ENCODE measurements at regions not wholly inside any gene's neighbourhood (a gene's known extent, or its start where the extent isn't known, plus 50 kb on each side); places are given as distances from the start of the nearest gene placed in this dataset.

DNA sequence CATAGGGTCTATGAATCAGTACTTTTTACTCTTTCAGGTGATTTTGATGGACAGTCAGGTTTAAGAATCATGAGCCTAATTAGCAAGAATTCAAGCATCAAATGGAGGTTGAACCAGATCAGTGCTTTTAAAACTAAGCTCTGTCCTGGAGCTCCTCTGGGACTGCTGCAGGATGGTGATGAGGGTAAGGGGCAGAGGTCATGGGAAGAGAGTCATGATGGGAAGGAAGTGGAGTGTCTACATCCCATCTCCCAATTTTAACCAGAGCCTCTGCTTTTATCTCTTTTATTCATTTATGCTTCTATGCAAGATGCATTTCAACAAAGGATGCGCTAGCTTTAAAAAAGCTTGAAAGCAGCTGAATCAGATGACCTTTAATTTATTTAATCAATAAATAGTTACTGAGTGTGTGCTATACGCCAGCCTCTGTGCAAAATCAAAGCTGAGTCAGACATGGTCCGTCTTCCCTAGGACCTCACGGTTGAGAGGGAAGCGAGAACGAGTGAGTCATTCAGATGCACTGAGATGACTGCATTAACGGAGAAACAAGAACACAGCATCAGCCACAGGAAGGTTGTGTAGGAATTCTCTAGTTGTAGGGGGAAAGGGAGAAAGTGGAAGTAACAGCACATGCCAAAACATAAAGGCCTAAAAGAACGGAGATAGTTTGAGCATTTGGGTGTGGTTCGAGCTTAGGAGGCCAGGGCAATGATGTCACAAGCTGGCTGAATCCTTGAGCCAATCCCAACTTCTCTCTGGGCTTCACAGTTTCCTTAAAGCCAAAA lies 441.6 kb upstream of the BRINP1 start:
- no peak for DNase-seq

DNA sequence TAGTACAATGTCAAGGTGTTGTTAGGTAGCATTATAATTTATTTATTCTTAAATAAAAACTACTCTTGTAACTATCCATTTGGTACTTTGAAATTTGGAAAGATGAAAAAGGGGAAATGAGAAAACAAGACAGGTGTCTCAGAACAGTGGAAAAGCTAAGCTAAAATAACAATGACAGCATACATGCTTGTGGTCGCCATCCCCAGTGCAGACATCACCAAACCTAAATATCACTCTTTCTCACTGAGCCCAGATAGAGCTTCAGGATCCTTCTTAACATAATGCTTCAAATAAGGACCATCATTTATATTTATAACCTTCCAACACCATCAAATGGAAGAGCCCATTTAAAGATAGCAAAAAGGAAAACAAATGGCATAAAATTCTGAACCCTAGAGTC lies 434.4 kb upstream of the BRINP1 start:
- no peak for DNase-seq

DNA sequence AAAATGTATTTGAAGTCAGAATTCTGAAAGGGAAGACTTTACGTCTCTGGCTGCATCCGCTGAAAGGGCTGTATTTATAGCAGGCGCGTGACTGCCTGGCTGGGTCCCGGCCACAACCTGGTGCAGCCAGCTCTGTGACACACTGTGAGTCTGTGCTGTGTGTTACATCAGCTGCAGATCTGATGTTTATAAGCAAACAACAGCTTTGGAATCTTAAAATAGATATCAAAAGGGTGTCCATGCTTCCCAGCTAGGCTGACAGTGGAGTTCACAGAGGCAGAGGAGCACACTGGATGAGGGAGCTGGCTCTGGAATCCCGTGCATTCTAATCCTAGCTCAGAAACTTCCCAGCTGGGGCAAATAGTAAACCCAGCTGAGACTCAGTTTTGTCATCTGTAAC lies 433.4 kb upstream of the BRINP1 start:
- DNase-seq: no peak

DNA sequence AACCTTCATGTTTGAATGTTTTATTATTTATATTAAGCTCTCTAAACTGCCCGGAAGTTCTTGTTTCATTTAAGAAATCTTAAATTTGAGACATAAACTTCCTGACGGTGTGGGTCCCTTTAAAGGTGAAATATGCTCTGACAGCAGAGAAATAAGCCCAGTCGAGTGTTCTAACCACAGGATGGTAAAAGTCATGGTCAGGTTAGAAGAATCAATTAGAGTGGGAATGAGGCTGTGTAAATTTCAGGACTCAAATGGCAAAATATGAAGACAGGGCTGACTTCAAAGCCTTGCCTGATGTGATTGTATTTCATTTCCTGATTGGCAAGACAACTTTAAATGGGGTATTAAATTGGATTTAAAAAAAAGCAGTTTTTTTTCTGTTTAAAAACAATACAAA lies 432.9 kb upstream of the BRINP1 start:
- no peak for DNase-seq

DNA sequence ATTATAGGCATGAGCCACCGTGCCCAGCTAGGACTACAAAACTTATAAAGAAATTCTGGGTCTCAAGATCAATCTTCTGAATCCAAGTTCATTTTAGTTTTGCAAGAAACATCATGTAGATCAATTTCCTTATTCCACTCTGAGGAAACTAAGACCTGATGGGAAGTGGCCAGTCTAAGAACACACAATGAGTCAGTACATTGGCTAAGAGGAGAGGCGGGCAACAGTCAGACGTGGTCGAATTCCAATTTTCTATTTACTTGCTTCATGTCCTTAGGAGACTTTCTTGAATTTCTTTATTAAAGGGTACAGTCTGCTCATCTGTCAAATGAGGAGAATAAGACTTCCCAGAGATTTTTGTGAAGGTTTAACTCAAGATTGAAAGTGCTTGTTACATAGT lies 432.1 kb upstream of the BRINP1 start:
- no peak for DNase-seq

DNA sequence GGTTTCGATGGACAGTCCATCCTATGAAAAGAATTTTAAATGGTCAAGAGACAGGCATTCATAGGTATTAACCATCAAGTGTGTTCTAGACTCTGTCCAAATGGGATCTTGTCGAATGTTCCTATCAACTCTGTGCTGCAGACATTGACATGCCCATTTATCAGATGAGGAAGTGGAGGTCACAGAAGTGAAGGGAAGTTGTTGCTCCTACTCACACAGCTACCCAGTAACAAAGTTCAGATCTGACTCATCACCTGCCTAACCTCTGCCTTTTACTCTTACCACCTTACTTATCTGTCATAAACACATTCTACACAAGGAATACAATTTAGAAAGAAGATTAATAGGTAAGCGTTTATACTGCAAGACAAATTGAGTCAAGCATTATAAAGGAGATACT lies 426.2 kb upstream of the BRINP1 start:
- DNase-seq: no peak

DNA sequence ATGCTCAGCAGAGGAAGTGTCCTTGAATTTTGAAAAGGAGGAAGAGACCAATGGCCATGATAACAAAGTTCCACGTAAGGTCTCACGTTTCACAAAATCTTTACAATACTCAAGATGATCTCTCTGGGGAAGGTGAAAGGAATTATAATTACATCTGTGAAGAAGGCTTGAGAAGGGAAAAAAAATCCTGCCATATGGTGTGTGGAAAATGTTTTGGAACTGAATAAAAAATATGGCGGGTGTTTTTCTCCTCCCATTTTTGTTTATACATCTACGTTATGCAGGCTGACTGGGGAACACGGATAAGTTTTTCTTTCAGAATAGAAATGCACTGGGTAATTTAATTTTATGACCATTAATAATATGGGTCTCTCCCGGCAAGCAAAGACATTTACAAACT lies 425.6 kb upstream of the BRINP1 start:
- DNase-seq: no peak

DNA sequence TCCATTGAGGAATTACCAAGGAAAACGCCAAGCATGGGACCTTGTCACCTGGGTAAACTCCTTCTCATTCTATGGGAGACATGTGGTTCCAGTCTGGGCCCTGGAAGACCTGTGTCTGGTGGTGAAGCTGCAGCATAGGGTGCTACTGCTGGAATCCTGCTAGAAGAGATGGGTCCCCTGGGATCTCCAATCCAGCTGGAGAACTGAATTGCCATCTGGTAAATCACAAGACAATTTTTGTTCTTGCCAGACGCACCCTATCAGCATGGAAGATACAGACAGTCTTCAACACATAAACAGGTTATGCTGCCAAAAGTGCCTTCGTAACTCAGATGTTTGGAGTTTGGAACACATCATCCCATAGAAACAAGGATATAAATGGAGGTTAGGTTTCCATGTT lies 424.0 kb upstream of the BRINP1 start:
- no peak for DNase-seq

DNA sequence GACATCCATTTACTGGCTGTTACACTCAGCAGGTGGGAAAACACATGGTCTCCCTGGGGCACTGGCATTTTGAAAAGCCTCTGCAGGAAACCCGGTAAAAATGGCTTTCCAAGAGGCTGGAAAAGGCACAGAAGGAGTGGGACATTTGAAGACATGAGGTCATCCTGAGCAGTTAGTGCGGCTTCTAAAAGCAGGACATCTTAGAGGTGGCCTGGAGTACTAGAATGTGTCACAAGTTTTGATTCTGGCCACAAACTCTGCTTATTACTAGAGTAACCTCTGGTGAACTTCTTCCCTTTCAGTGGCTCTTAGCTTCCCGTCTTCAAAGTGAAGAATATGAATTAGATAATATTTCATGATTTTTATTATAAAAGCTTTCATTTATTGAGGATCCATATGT lies 423.0 kb upstream of the BRINP1 start:
- DNase-seq: no peak

DNA sequence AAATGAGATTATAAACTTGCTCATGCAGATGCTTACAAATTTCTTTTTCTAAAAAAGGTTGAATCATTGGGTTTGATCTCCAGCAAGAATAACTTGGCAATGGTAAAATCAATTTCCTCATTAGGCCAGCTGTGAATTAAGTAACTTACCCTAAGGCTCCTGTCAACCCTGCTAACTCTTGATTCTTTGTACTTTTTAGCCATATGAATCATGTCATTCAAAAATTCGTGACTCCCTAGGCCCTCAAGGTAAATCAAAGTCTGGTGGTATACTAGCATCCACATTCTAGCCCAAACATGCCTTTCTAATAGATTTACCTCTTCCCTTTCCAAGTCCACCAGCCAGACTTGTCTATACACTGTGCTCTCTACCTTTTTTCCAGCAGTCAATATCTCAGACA lies 420.8 kb upstream of the BRINP1 start:
- DNase-seq: no peak

DNA sequence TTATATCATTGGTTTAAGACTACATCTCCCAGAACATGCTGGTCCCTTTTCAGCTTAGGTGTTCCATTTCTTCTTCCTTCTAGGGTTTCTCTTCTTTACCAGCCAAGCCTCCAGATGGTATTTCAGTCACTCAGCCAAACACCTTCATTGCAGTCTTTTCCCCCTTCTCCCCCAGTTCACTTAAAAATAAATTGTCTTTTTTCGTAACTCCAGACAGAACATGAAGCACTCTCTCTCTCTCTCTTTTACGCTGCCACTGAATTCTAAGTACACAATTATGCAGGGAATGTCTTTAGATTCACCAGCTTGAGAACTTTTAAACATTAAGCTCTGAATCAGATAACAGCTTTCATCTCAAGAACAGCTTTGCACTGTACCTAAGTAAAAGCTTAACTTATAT lies 419.7 kb upstream of the BRINP1 start:
- no peak for DNase-seq

DNA sequence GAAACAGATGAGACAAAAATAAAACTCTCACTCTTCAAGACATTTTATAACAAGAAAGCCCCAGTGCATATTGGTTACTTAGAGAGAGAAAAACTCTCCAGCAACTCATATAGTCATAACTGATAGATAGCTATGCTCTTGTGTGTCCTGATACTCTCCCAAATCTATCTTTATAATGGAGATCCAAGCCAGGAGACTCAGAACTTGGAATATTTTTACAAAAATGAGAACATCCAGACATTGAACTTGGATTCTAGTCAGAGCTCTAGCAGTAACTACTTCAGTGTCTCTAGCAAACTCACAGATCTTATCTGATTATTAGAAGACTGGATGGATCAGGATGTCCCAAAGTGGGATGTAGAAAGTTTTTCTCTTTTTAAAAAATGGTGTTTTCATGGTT lies 412.7 kb upstream of the BRINP1 start:
- no peak for DNase-seq

DNA sequence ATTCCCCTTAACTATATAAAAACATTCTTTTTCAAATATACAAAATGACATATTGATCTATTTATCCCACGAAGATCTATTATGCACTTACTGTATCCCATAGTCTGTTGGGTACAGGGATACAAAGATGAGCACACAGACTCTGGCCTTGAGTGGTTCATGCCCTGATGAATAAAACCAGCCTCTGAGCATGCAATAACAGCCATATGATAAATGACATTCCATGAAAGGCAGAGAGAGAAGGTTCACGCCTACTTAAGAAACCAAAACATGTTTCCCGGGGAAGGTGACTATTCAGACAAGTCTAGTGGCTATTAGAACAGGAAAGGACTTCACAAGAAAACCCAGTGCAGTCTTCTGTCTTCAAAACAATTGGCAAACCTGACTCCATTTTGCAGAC lies 406.2 kb upstream of the BRINP1 start:
- DNase-seq: no peak

DNA sequence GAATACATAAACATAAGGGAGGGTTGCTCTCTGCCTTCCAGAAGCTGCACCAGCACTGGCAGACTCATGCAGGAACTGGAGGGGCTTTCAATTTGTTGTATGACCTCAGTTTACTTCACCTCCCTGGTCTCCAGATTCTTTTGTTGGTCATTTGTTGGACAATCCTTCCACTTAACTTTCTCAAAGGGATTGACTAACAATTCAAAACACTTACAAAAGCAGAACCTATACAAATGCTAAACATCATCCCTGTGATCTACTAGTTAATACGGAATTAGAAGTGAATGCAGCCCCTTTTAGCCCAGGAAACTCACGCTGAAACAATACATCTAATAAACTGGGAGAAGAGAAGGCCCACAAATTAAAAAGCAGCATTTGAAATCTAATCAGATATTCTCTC lies 404.6 kb upstream of the BRINP1 start:
- DNase-seq: no peak

DNA sequence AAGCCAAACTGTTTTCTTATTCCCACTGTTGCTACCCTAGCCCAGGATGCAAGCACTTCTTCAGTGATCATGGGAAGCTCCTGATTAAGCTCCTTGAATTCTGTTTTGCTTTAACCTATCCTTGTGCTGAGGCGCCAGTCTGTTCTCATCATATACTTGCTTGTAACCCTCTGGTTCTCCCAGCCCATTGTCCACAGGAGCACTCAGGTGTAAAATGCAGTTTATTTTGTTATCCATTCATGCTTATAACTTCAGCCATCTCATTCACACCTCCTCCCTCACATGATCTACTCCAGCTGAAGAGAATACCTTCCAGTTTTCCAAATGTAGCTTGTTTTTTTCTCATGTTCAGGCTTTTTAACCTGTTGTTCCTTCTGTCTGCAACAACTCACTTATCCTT lies 402.1 kb upstream of the BRINP1 start:
- DNase-seq: no peak

DNA sequence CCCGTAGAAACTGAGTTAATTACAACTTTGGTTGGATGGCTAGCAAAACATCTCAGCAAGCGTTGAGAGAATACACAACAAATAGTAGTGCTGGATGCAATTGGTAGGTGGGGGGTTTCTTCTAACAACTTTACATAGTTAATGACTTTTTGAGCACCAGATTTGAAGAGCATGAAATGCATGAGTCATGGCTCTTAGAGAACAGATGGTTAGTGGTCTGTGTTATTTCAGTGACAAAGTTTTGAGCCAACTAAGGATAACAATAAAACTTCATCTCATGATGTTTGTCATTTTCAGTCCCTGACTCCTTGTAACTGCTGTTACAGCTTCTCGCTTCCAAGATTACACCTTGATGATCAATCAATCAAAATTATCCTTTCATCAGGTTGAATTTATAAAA lies 399.0 kb upstream of the BRINP1 start:
- no peak for DNase-seq

DNA sequence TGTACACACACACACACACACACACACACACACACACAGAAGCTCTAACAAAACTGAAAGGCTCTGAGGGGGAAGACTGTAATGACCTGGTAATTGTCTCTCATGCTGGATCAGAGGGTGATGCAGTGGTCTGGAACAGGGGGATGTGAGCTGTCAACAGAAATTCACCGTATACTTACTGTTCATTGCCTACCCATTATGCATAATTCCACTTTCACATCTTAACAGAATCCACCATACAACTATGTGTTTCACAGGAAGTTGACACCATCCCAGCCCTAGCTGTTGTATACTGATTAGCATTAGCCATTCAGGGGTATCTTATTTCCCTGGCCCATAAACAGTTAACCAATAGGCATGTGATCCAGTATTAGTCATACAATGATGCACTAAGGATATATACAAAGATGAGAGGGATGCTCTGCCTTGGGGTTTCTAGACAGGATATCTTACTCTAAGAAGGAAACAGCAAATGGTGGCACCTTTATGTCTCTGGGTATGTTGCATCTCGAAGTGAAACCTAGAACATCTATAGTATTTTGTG lies 396.5 kb upstream of the BRINP1 start:
- DNase-seq: no peak

DNA sequence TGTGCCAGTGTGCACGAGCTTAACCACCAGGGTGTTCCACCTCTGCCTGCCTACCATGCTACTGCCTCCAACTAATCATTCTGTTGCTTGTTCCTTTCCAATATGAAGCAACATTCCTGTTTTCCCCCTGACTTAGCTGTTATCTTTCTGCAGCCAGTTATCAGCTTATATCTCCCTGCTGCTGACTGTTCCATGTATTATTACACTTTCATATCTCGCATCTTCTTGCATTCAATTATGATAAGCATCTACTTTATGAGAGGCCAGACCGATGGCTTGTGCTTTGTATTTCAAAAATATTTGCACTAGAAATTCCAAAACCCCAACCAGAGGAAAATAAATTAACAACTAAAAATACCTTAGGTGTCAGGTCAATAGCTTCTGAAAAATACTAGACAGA lies 394.0 kb upstream of the BRINP1 start:
- DNase-seq: no peak

DNA sequence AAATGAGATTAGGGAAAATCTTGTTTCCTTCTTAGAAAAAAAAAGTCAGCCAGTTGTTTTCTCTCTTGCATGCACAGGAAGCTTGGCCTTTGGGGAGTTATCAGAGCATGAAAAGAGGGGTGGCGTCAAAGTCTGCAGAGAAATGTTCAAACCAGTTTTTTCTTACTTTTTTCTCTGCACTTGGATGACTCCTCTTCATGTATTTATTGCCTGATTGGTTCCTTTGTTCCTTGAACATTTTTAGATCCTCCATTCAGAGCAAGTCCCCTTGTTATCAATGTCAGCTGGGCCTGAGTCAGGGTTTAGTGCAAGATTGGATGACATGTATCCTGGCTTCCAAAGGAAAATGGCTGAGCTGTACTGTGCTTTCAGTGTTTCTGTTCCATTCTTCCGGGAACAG lies 392.6 kb upstream of the BRINP1 start:
- no peak for DNase-seq

DNA sequence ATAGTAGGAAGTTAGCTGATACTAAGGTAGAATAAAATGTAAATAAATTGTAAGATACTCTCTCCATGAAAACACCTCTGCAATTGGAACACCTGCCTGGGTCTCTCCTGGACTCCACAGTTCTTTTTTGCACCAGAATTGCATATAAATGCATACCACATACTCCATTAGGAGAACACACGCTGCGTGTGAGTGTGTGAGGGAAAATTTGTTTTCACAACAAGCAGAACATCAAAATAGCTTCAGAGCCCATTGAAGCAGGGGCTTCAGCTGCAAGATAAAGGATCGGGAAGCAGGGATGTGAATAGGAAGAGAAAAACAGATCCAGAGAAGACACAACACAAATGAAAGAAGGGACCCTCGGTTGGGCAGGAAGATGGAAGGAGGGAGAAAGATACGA lies 389.8 kb upstream of the BRINP1 start:
- DNase-seq: no peak

DNA sequence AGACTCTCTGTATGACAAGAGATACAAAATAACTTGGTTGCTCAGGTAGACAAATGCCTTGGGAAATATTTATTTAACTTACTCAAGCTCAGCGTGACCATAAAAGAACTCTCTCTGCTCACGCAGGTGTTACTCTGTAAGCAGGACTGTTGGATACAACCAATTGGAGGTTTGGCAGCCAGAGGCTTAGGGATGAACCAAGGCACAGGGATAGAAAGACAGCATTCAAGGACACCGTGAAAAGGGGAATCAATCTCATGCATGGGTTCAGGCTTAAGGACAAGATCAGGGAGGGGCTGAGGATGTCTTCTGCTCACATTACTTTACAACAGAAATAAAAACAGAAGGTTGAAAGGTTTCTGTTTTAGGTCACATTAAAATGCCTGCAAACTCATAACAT lies 389.0 kb upstream of the BRINP1 start:
- no peak for DNase-seq

DNA sequence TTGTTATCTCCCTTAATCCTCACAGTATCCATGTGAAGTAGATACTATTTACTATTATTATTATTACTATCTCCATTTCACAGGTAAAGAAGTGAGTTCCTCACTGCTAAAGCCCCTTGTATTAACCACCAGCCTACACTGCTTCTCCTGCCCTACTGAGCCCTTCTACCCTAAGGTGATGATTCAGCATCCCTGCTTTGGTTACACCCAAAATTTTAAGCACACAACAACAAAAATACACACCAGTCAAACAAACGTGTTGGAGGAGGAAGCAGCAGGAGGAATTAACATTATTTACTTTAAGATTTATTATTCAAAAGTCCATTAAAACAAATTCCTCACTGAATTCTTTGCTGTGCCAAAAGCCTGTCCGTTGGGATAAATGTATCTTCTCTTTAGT lies 370.2 kb upstream of the BRINP1 start:
- no peak for DNase-seq

DNA sequence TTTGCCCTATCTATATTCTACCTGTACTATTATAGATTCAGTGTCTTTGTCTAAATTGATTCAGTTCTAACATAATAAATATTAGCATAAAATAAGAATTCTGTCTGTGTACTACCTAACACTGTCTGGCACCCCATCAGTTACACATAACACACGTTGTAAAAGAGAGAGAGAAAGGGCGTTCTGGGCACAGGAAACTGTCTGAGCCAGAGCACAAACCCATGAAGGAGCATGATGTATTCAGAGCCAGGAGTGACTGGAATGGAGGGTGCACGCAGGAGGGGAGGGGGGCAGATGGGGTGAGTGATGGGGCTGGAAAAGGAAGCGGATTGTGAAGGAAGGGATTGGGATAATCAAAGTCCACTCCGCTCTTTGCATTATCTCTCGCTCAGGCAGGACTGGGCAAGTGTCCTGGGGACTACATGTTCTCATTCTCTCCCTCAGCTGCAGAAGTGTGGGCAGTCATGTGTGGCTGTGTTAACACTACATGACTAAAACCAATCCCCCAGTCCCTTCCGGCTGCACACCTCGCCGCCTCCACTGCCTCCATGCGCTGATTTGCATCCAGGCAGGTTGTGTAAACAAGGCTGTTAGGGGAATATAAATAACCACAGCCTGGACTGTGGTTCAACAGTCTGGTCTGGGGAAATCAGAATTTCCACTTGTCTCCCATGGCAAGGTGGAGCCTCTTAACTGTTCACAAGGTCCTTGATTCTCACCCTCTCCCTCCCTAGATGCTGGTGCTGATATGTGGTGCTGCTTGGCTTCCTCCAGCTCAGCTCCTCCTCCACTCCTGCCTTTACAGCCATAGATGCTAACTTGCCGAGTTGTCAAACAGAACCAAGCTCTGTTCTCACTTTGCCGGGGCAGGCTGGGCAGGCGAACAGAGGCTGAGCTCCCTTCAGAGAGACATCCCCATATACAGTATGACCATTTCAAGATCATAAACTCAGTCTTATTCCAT lies 367.5 kb upstream of the BRINP1 start:
- DNase-seq: no peak

DNA sequence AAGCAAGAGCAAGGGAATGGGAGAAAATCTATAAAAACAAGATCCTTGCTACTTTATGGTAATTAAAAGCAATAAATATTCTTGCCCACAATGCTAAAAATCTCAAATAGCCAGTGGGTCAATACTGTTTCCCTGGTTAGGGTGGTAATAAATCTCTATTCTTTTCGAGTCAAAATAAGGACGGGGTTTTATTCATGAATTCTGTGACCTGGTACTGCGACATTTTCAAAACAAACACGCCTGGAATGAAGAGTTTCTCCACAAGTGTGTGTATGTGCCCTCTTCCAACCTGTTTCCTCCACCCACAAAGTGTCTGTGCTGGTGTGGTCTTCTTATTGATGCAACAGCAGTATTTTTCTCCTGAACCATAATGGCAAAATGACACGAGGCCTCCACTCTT lies 358.8 kb upstream of the BRINP1 start:
- no peak for DNase-seq
